NCI-H2171 treated with DMSO at 0.1 percent for 48 hours (cell line): ENCODE measurements at regions not wholly inside any gene's neighbourhood (a gene's known extent, or its start where the extent isn't known, plus 50 kb on each side); places are given as distances from the start of the nearest gene placed in this dataset.
A peak's percentile ranks its signal among the peaks of the same experiment; 100 is the strongest.

ENCODE experiments used
- DNase-seq: peaks from one replicate; lab custom pipeline; 2025; lab: John Stamatoyannopoulos, UW

- no peak for DNase-seq
These were observed 83.5 kb downstream of the TBX22 start for GRCh38 chrX:80098038-80098437.

GRCh38 chrX:80120335-80120734 is 105.8 kb downstream of the TBX22 start:
- no peak for DNase-seq

- no peak for DNase-seq
These were observed 124.4 kb downstream of the TBX22 start for GRCh38 chrX:80138938-80139337.

GRCh38 chrX:80139564-80139963 is 125.0 kb downstream of the TBX22 start:
- no peak for DNase-seq

- no peak for DNase-seq
These were observed 156.0 kb downstream of the TBX22 start for GRCh38 chrX:80170581-80170980.

- DNase-seq: no peak
These were observed 158.7 kb downstream of the TBX22 start for GRCh38 chrX:80173261-80173660.

GRCh38 chrX:80174925-80175574 is 160.5 kb downstream of the TBX22 start:
- DNase-seq: no peak

GRCh38 chrX:80181079-80181478 is 166.5 kb downstream of the TBX22 start:
- no peak for DNase-seq

- no peak for DNase-seq
These were observed 170.3 kb downstream of the TBX22 start for GRCh38 chrX:80184854-80185253.

- no peak for DNase-seq
These were observed 192.1 kb downstream of the TBX22 start for GRCh38 chrX:80206647-80207046.

- DNase-seq: no peak
These were observed 192.8 kb downstream of the TBX22 start for GRCh38 chrX:80207327-80207726.

- no peak for DNase-seq
These were observed 201.5 kb downstream of the TBX22 start for GRCh38 chrX:80216086-80216485.

GRCh38 chrX:80223982-80224579 is 196.2 kb upstream of the TENT5D start:
- no peak for DNase-seq

- DNase-seq: no peak
These were observed 190.6 kb upstream of the TENT5D start for GRCh38 chrX:80229626-80230025.

- DNase-seq: no peak
These were observed 183.2 kb upstream of the TENT5D start for GRCh38 chrX:80237072-80237471.

GRCh38 chrX:80246271-80246670 is 174.0 kb upstream of the TENT5D start:
- peak; percentile 1 for DNase-seq

GRCh38 chrX:80266287-80266686 is 154.0 kb upstream of the TENT5D start:
- no peak for DNase-seq

GRCh38 chrX:80266979-80267378 is 153.3 kb upstream of the TENT5D start:
- DNase-seq: no peak

- DNase-seq: no peak
These were observed 152.5 kb upstream of the TENT5D start for GRCh38 chrX:80267790-80268189.

- no peak for DNase-seq
These were observed 137.7 kb upstream of the TENT5D start for GRCh38 chrX:80282535-80282934.

- peak; percentile 0 for DNase-seq
These were observed 135.0 kb upstream of the TENT5D start for GRCh38 chrX:80285131-80285773.

GRCh38 chrX:80290834-80291233 is 129.4 kb upstream of the TENT5D start:
- no peak for DNase-seq

- DNase-seq: no peak
These were observed 126.9 kb upstream of the TENT5D start for GRCh38 chrX:80293354-80293753.

GRCh38 chrX:80306007-80306406 is 114.2 kb upstream of the TENT5D start:
- DNase-seq: no peak
